RCC 7860 (cell line): ENCODE measurements at regions not wholly inside any gene's neighbourhood (a gene's known extent, or its start where the extent isn't known, plus 50 kb on each side); places are given as distances from the start of the nearest gene placed in this dataset.
"Not testable (repeated sequence)": the region's sequence is repeated elsewhere in the genome, so short reads cannot be mapped to it uniquely, and the experiment has no call there.

Experiments
- DNase-seq: peaks from one replicate; pipeline ENCODE4 v3.0.0-alpha.2; 2015; ENCODE audit warnings: low spot score
- FAIRE-seq: peaks from 2 replicates; lab custom pipeline; 2012; peaks lifted over from hg19 to GRCh38; lab: Jason Lieb, UNC

DNA sequence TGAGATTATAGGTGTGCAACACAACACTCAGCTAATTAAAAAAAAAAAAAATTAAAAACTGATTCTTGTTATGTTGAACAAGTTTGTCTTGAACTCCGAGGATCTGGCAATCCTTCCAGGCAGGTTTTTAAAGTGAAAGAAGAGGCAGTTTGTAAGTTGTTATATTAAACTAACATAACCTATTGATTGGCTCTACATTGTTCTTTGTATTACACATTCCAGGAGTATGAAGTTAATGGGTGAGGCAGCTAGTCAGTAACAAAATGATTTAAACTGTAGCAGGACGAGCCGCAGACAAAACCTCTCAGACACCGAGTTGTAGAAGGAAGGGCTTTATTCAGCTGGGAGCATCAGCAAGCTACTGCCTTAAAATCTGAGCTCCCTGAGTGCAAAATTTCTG lies 1953.9 kb upstream of the CDH6 start:
- no peak for FAIRE-seq
- no peak for DNase-seq

DNA sequence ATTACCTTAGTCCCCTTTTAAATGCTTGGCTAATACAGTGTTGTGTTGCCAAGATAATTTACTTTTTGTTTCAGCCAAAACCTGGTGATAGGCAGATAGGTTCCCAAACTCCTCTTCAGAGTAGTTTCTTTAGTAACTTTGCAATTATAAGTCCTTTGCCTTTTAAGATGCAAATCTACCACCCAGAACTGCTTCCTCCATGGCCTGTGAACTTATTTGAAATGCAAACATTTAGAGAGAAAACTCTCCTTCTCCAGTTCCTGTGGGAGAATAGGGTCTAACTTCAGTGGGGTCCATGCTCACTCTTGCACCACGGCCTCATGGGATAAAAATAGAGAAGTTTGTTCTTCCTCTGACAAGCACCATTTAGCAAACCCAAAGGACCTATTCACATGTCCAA lies 1955.4 kb upstream of the CDH6 start:
- no peak for FAIRE-seq
- no peak for DNase-seq

DNA sequence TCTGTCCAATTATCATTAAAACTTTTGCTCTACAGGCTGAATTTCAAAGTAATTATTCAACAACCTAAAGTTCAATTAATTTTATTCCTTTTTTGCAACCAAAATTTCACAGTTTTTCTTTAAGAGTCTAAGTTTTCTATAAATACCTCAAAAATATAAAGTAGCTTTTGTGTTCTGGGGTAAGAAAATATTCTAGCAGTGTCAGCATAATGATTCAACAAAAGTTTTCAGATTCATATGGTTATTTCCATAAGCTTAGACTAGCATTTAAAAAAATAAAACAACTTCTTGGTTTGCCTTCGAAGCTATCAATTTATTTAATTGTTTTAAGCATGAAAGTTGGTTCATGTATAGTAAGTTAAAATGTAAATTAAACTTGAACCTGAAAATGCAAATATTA lies 1962.3 kb upstream of the CDH6 start:
- FAIRE-seq (no peak), DNase-seq (no peak)

DNA sequence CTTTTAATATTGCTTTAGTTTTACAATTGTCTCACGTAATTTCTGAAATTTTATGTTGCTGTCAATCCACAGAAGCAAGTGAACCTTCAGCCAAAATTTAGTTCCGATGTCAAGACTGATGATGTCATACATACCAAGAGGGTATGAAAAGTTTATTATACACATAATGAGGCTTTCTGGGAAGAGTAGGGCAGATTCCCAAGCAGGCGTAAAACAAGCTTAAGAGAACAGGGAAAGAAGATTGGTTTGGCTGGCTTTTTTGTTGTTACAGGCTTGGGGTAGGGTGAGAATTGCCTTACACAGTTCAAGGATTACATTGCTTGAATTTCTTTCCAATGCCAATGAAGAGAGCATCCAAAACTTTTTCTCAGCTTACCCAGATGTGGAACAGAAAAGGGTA lies 1962.9 kb upstream of the CDH6 start:
- DNase-seq (no peak), FAIRE-seq (no peak)

DNA sequence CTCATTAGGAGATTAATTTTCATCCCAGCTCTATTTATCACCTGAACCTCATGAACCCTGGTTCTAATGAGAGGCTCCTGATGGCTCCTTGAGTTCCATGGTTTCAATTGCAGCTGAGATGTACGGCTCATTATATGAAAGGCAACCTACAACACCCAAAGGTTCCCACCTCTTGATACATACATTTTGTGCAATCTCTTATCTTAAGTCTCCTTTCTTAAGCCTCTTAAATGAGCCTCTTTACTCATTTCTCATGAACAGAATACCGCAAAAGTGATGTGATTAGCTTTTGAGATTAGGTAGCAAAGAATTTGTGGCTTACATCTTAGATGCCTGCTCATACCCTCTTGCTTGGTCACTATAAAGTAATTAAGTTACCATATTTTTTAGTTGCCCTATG lies 1964.0 kb upstream of the CDH6 start:
- FAIRE-seq: no peak

DNA sequence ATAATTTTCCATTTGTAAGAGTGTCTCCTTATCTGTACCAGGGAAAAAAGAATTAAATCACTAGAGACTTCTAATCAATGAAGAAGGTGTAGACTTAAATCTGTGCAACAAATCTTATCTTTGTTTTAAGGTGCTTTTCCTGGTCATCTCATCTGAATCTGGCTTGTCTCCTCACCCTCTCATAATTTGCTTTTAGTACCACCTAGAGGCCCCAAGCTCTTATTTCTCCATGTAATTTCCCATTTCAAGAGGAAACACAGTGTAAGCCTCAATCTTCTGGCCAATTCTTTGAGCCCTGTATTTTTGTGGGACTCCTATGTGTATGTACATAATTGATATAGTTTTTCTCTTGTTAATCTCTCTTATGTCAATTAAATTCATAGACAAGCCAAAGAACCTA lies 1975.3 kb upstream of the CDH6 start:
- no peak for DNase-seq
- no peak for FAIRE-seq

More for the DNA sequence above, 1964.0 kb upstream of the CDH6 start:
- no peak for DNase-seq

DNA sequence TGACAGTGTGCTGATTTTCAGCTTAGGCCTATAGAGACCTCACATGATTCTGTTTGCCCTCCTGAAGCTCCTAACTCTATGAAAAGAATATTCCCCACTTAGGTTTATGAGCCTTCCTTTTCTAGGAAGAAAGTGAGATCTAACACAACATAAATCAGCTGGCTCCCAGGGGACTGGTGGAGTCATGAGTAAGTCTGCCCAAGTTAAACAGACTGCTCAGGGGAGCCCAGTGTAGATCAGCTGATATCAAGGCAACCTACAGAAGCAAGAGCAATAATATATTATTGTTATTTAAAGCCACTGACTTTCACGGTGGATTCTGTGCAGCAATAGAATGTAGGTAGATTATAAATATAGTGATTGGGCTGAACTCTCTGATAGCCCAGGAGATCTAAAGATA lies 1978.6 kb upstream of the CDH6 start:
- FAIRE-seq: no peak
- no peak for DNase-seq

DNA sequence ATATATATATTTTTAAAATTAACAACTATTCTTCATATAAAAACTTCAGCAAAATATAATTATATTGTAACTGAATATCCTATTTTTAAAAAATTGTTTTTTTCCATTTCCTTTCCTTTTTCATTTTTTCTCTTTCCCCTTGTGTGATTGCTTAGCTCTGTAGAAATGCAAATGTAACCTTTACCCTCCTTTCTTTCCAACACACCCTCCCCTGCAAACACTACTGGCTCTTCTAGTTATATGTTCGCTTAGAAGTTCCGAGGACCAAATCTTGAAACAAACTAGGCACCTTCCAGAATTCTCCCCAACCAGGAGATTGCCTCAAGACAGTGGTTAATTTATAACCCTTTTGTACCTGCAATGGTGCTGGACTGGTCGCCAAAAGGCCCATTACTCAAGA lies 1980.0 kb upstream of the CDH6 start:
- DNase-seq (no peak), FAIRE-seq (no peak)

DNA sequence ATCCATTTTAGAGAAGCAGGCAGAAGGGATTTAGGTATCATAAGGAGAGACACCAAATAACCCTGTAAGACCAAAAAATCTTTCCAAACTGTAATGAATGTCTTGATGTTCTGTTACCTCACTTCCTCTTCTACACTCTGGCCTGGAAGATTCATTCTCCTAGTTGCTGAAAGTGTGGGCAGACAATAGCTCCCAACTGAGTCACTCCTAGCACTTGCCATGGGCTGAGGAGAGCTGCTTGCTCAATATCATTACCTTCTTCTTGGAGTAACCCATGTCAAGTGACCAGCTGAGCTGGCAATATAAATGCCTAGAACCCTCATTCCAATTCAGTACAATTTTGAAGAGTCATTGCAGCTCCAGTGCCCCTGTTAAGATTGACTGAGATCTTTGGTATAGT lies 1985.5 kb upstream of the CDH6 start:
- FAIRE-seq (no peak), DNase-seq (no peak)

DNA sequence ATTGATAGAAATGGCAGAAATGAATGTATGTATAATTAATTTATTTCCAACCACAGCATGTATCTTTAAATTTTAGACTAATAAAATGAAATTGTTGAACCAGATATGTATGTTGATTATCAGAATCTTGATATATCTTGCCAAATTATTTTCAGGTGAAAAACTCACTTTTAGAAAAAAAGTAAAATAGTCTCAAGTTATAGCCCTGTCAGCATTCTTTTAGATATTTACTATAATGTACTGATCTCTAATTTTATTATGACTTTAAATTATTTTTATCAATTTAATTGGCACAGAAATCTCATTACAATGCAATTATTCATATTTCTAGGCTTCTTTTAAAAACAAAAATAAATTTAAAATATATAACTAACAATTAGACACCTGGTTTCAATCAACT lies 1990.4 kb upstream of the CDH6 start:
- no peak for FAIRE-seq
- DNase-seq: no peak

DNA sequence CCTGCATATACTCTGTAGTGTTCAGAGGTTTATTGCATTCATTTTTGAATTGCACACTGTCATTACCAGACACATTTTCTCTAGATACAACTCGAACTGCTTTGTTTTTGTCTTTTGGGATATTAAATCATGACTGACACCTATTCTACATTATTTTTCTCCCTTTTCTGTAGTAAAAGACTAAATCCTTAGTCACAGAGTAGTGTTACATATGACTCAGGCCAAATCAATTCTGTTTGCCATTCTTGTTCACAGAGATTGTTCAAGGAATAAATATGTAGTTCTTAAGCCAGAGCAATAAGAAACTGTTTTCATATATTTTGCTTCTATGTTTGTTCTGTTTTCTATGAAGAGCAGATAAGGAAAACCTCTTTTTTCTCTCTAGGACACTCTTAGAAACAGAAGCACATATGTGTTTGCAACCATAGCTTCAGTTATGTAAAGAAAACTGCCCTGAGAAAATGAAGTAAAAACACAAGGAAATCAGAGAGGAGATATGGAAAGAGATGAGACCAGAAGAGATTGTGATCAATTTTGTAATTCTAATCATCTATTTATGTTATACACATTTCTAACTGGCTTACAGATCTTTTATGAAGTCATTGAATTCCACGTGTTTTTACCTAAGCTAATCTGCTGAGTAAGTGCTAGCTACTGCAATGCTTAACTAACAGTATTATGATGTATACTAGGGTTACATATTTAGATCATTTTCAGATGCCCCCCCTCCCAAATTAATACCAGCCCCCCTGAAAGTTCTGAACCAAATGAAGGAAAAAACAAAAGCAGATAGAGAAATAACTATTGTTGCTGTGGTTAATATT lies 1995.6 kb upstream of the CDH6 start:
- FAIRE-seq: no peak
- no peak for DNase-seq

DNA sequence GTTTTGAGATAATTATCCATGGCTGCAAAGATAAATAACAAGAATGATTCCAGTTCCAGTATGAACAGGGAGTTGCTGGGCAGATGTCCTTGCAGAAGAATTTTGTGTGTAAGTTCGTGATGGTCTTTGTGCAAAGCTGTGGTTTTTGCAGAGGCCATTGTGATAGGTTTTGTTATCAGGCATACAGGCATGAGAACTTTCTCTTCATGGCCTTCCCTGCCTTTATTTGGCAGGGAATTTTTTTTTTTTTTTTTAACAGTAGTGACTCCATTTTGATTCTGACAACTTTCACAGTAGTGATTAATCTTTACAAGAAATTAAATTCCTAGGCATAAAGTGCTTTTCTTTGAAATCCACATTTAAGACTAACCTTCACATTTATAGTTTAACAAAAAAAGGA lies 1999.5 kb upstream of the CDH6 start:
- DNase-seq (no peak), FAIRE-seq (no peak)

DNA sequence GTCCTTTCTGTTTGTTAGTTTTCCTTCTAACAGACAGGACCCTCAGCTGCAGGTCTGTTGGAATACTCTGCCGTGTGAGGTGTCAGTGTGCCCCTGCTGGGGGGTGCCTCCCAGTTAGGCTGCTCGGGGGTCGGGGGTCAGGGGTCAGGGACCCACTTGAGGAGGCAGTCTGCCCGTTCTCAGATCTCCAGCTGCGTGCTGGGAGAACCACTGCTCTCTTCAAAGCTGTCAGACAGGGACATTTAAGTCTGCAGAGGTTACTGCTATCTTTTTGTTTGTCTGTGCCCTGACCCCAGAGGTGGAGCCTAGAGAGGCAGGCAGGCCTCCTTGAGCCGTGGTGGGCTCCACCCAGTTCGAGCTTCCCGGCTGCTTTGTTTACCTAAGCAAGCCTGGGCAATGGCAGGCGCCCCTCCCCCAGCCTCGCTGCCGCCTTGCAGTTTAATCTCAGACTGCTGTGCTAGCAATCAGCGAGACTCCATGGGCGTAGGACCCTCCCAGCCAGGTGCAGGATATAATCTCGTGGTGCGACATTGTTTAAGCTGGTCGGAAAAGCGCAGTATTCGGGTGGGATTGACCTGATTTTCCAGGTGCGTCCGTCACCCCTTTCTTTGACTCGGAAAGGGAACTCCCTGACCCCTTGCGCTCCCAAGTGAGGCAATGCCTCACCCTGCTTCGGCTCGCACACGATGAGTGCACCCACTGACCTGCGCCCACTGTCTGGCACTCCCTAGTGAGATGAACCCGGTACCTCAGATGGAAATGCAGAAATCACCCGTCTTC lies 2002.0 kb upstream of the CDH6 start:
- not testable (repeated sequence) for FAIRE-seq, DNase-seq

DNA sequence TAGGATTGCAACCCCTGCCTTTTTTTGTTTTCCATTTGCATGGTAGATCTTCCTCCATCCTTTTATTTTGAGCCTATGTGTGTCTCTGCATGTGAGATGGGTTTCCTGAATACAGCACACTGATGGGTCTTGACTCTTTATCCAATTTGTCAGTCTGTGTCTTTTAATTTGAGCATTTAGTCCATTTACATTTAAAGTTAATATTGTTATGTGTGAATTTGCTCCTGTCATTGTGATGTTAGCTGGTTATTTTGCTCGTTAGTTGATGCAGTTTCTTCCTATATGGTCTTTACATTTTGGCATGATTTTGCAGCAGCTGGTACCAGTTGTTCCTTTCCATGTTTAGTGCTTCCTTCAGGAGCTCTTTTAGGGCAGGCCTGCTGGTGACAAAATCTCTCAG lies 2003.1 kb upstream of the CDH6 start:
- not testable (repeated sequence) for DNase-seq, FAIRE-seq

DNA sequence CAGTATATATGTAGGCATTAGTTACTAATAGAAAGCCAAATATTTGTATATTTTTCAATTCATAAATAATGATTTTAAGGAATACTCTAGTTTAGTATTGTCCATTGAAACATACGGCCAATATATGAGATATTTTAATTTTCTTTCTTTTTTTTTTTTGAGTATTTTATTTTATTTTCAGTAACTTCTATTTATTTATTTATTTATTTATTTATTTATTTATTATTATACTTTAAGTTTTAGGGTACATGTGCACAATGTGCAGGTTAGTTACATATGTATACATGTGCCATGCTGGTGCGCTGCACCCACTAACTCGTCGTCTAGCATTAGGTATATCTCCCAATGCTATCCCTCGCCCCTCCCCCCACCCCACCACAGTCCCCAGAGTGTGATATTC lies 2007.1 kb upstream of the CDH6 start:
- FAIRE-seq, DNase-seq: not testable (repeated sequence)

DNA sequence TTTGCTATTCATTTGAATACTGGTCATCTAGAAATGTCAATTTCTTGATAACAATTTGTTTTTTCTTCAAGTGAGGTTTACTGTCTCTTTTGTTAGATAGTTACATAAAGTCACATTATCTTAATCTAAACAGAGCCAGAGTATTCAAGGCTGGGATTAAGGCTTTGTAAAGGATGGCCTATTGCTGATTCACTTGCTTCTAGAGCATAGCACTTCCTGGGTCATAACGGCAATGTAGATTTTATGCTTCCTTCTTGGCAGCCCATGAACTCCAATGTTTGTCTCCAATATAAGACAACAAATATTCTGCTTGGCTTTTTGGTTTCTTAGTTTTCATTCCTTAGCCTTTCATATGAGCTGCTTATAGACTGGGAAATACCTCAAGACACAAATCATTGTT lies 2007.9 kb upstream of the CDH6 start:
- FAIRE-seq (no peak), DNase-seq (no peak)

DNA sequence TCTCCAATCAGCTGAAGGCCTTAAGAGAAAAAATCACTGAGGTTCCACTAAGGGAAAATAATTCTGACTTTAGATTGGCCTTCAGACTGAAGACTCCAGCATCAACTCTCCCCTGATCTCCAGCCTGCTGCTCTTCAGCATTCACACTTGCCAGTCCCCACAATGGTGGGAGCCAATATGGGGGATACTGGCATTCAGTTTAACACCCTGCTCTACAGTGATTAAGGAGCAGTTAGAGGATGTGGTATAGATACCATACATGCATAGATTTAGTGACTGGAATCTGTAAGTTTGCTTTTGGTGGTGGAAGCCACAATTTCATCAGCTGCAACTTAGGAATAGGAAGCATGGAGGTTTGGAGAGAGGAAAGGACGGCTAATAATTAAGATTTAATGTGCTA lies 2017.7 kb upstream of the CDH6 start:
- DNase-seq (no peak), FAIRE-seq (no peak)

DNA sequence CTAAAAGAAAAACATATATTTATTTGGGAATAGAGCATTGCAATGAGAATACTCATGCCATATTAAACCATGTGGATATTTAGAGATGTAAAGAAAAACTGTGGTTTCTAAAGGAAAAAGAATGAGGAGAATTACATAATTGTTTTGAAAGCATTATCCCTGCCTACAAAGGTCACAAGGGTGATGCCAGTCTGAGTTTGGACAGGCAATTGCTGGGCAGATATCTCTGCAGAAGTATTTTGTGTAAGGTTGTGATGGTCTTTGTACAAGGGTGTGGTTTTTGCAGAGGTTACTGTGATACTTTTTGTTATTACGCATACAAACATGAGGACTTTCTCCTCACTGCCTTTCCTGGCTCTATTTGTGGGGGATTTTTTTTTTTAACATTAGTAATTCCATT lies 2022.9 kb upstream of the CDH6 start:
- DNase-seq (no peak), FAIRE-seq (no peak)

DNA sequence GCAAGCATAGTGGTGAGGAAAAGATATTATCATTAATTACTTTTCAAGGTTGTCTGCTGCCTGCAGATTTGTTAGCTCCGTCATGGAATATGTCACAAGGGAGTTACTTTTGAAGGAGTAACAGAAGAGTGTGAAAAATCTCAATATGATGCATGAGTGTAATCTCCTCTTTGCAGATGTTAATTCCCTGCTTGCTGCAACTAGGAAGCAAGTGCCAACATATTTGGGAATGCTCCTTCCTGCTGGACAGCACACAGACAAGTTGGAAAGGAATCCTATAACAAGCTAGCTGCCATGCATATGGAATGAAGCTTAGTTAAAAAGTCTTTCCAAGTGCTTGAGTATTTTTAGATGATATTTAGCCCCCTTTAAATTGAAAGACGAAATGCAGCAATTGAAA lies 2023.6 kb upstream of the CDH6 start:
- DNase-seq (no peak), FAIRE-seq (no peak)

DNA sequence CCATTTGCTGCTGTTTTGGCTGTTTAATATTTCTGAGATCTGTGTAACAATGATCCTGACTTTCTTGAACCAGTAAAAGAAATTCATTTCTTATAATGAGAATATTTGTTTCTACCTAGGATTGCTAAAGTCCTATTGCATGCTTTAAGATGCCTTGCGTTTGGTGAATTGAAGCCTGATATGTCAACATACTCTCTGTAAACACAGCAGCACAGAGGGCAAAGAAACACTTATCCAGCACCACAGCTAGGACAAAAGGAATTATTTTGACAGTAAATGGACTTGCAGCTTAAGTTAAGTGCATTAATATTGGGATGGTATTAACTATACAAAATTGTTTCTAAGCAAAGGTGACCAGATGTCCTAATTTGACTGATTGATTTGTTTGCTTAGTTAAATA lies 2031.2 kb upstream of the CDH6 start:
- no peak for FAIRE-seq
- DNase-seq: no peak

DNA sequence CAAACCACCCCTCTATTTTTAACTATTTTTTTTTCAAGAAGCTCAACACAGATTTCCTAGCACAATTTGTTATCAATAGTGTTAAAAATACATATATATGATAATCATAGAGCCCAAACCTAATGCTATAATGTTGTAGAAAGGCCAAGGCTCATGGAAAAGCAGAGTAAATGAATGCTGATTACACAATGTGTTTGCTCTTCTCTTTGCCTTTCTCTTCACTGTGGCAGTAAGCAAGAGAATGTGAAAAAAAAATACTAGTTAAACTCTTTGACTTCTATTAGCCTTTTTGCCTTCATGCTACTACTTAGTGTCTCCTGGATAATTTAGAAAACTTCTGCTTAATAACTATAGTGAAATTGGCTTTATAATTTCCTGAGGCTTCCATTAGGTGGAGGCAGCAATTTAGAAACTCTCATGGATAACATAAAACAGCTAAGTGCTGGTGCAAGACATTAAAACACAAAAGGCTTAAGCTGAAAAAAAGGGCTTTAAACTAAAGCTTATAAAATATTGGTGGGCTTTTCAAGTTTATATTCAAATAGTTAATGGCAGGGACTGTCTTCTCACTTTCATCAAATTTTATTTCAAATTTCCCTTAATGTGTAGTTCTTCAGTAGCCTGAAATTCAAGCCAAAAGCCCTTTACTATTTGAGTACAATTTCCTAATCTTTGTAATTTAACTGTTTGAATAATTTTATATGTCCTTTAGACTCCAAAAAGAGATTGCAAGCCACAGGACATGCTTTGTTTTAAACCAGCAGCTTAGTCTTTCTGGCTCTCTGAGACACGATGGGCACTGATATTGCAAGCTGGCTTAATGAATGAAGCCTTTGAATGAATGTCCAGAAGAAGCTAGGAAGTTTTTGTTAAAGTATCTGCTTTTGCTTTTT lies 2031.8 kb upstream of the CDH6 start:
- FAIRE-seq (no peak), DNase-seq (no peak)
